H1 (cell line): ENCODE measurements at regions not wholly inside any gene's neighbourhood (a gene's known extent, or its start where the extent isn't known, plus 50 kb on each side); places are given as distances from the start of the nearest gene placed in this dataset.

ENCODE experiments used
- CTCF ChIA-PET: fragments of 300-600 bp; sonication (Branson Sonifier 250); formaldehyde crosslinking; loops from one replicate; lab custom pipeline; 2021; ENCODE audit not compliant: partially characterized antibody; lab: Charles Lee
- POLR2A ChIA-PET: fragments of 300-600 bp; sonication (Branson Sonifier 250); formaldehyde crosslinking; loops from one replicate; lab custom pipeline; 2021; ENCODE audit warnings: inconsistent platforms; ENCODE audit not compliant: partially characterized antibody; lab: Charles Lee
- DNase-seq, 2 experiments: peaks; one replicate each; pipeline versions ENCODE4 v3.0.0 to v3.0.0-alpha.2; 2010 to 2022; ENCODE audit warnings: low spot score in 2 of 2, low read depth in 1 of 2, mixed read lengths in 1 of 2
- FAIRE-seq: peaks from 2 replicates; lab custom pipeline; 2011; peaks lifted over from hg19 to GRCh38; lab: Jason Lieb, UNC
- H2AFZ ChIP-seq: 2 replicates; pipeline ENCODE4 v1.8.1; 2012; ENCODE audit warnings: low read length, inconsistent platforms
- H2AK5ac ChIP-seq: 2 replicates; pipeline ENCODE4 v1.6.1; 2013; ENCODE audit warnings: low read depth, low read length
- H2BK120ac ChIP-seq: replicated peaks from 2 replicates; pipeline ENCODE3; 2013; ENCODE audit warnings: low read depth, low read length, inconsistent platforms
- H2BK12ac ChIP-seq: 2 replicates; pipeline ENCODE4 v1.6.1; 2013; ENCODE audit warnings: low read depth, low read length
- H2BK15ac ChIP-seq: 2 replicates; pipeline ENCODE4 v1.6.1; 2013; ENCODE audit warnings: low read length
- H2BK20ac ChIP-seq: 2 replicates; pipeline ENCODE4 v1.6.1; 2013; ENCODE audit warnings: low read length
- H2BK5ac ChIP-seq: 2 replicates; pipeline ENCODE4 v1.6.1; 2013; ENCODE audit warnings: low read depth, low read length
- H3K14ac ChIP-seq: 2 replicates; pipeline ENCODE4 v1.6.1; 2013; ENCODE audit warnings: inconsistent platforms; ENCODE audit not compliant: insufficient read length
- H3K18ac ChIP-seq: 2 replicates; pipeline ENCODE4 v1.6.1; 2013; ENCODE audit warnings: low read length; ENCODE audit errors: extremely low read depth
- H3K23ac ChIP-seq: 2 replicates; pipeline ENCODE4 v1.6.1; 2013; ENCODE audit warnings: inconsistent platforms; ENCODE audit not compliant: insufficient read length
- H3K23me2 ChIP-seq: 2 replicates; pipeline ENCODE4 v1.6.1; 2013; ENCODE audit warnings: low read depth, low read length
- H3K27ac ChIP-seq: 2 replicates; pipeline ENCODE4 v1.6.1; 2011; ENCODE audit warnings: low read depth, low read length, inconsistent platforms
- H3K27me3 ChIP-seq, 4 experiments: replicated peaks in 1 of 4; 1 replicate in 1 of 4; 2 replicates in 3 of 4; pipeline versions ENCODE4 v1.6.1 to v1.8.1; 2011 to 2013; ENCODE audit warnings: low read length in 3 of 4, mild to moderate bottlenecking in 3 of 4, inconsistent platforms in 2 of 4, mixed read lengths in 2 of 4, moderate library complexity in 1 of 4; ENCODE audit not compliant: control insufficient read depth in 3 of 4, insufficient read depth in 3 of 4; ENCODE audit errors: extremely low read depth in 1 of 4
- H3K36me3 ChIP-seq, 4 experiments: 2 replicates each; pipeline versions ENCODE4 v1.6.1 to v1.8.1; 2011 to 2013; ENCODE audit warnings: mild to moderate bottlenecking in 4 of 4, low read length in 3 of 4, moderate library complexity in 2 of 4, control low read depth in 1 of 4, inconsistent platforms in 1 of 4; ENCODE audit not compliant: insufficient read depth in 4 of 4, control insufficient read depth in 2 of 4
- H3K4ac ChIP-seq: replicated peaks from 2 replicates; pipeline ENCODE3; 2013; ENCODE audit warnings: low read length, low read depth, mixed read lengths, inconsistent platforms; ENCODE audit not compliant: insufficient read length
- H3K4me1 ChIP-seq, 4 experiments: replicated peaks in 1 of 4; 1 replicate in 1 of 4; 2 replicates in 3 of 4; pipeline versions ENCODE4 v1.6.1 to v1.8.1; 2011 to 2013; ENCODE audit warnings: low read length in 3 of 4, inconsistent platforms in 2 of 4, mixed read lengths in 1 of 4; ENCODE audit not compliant: insufficient read depth in 4 of 4, control insufficient read depth in 3 of 4
- H3K4me2 ChIP-seq, 2 experiments: 2 replicates each; pipeline versions ENCODE4 v1.6.1 to v1.8.1; 2011 to 2013; ENCODE audit warnings: low read depth in 2 of 2, low read length in 2 of 2, control low read depth in 1 of 2, inconsistent platforms in 1 of 2, mild to moderate bottlenecking in 1 of 2; ENCODE audit not compliant: insufficient read depth in 1 of 2
- H3K4me3 ChIP-seq, 4 experiments: fragments of 200-600, 300-600 bp in 1 of 4; sonication (generic), shearing (Covaris generic), sonication (Bioruptor Twin) in 1 of 4; 2 replicates each; pipeline versions ENCODE4 v1.5.1 to v1.8.1; 2011 to 2016; ENCODE audit warnings: low read length in 4 of 4, low read depth in 3 of 4, control low read depth in 2 of 4, inconsistent platforms in 2 of 4, mild to moderate bottlenecking in 2 of 4, mixed read lengths in 1 of 4, moderate library complexity in 1 of 4; ENCODE audit not compliant: insufficient read depth in 2 of 4; ENCODE audit errors: extremely low read depth in 1 of 4
- H3K56ac ChIP-seq: replicated peaks from 2 replicates; pipeline ENCODE3; 2013; ENCODE audit warnings: low read depth, mild to moderate bottlenecking, mixed read lengths, low read length, inconsistent platforms; ENCODE audit not compliant: insufficient read length
- H3K79me1 ChIP-seq: 2 replicates; pipeline ENCODE4 v1.6.1; 2013; ENCODE audit warnings: low read depth, low read length, control low read depth
- H3K79me2 ChIP-seq, 2 experiments: 2 replicates each; pipeline versions ENCODE4 v1.6.1 to v1.8.1; 2012 to 2013; ENCODE audit warnings: low read length in 2 of 2, mild to moderate bottlenecking in 2 of 2, inconsistent platforms in 1 of 2; ENCODE audit not compliant: insufficient read depth in 2 of 2, control insufficient read depth in 1 of 2
- H3K9ac ChIP-seq, 4 experiments: replicated peaks in 1 of 4; 1 replicate in 1 of 4; 2 replicates in 3 of 4; pipeline versions ENCODE4 v1.6.1 to v1.8.1; 2011 to 2013; ENCODE audit warnings: low read depth in 3 of 4, low read length in 3 of 4, control low read depth in 2 of 4, mild to moderate bottlenecking in 2 of 4, moderate library complexity in 2 of 4, inconsistent platforms in 1 of 4; ENCODE audit errors: extremely low read depth in 1 of 4
- H3K9me3 ChIP-seq, 2 experiments: 2 replicates each; pipeline versions ENCODE4 v1.6.1 to v1.8.1; 2012 to 2013; ENCODE audit warnings: mild to moderate bottlenecking in 2 of 2, moderate library complexity in 2 of 2, control low read depth in 1 of 2, inconsistent platforms in 1 of 2, low read depth in 1 of 2, low read length in 1 of 2, mixed read lengths in 1 of 2; ENCODE audit not compliant: insufficient read depth in 2 of 2
- H4K20me1 ChIP-seq, 2 experiments: replicated peaks in 1 of 2; 2 replicates each; pipeline versions ENCODE3 to v1.8.1; 2011 to 2013; ENCODE audit warnings: inconsistent platforms in 2 of 2, low read length in 2 of 2, mild to moderate bottlenecking in 1 of 2; ENCODE audit not compliant: insufficient read depth in 2 of 2, control insufficient read depth in 1 of 2
- H4K5ac ChIP-seq: 2 replicates; pipeline ENCODE4 v1.6.1; 2013; ENCODE audit warnings: low read length, low read depth, mixed read lengths, inconsistent platforms; ENCODE audit not compliant: insufficient read length
- H4K8ac ChIP-seq: 2 replicates; pipeline ENCODE4 v1.8.0; 2013; ENCODE audit warnings: mild to moderate bottlenecking, moderate library complexity, low read length, inconsistent platforms; ENCODE audit not compliant: insufficient read depth; ENCODE audit errors: extremely low read depth
- H4K91ac ChIP-seq: replicated peaks from 2 replicates; pipeline ENCODE3; 2013; ENCODE audit warnings: low read length, mixed read lengths, inconsistent platforms; ENCODE audit not compliant: insufficient read length
- CEBPB ChIP-seq: IDR thresholded peaks from 2 replicates; pipeline ENCODE4 v1.6.1; 2012; ENCODE audit warnings: low read depth, low read length
- MAFK ChIP-seq: IDR thresholded peaks from 2 replicates; pipeline ENCODE4 v1.6.1; 2012; ENCODE audit warnings: low read depth, mild to moderate bottlenecking, improper control_type of control experiment, low read length
- SIN3A ChIP-seq, 2 experiments: IDR thresholded peaks in 1 of 2; conservative IDR thresholded peaks in 1 of 2; 2 replicates each; pipeline ENCODE4 v1.6.1; 2011 to 2012; ENCODE audit warnings: low read length in 2 of 2, improper control_type of control experiment in 1 of 2, low read depth in 1 of 2, mild to moderate bottlenecking in 1 of 2
- TBP ChIP-seq: IDR thresholded peaks from 2 replicates; pipeline ENCODE4 v1.6.1; 2011; ENCODE audit warnings: low read depth, low read length, improper control_type of control experiment
- TEAD4 ChIP-seq: IDR thresholded peaks from 2 replicates; pipeline ENCODE4 v1.6.1; 2012; ENCODE audit warnings: low read depth, low read length, inconsistent platforms, mixed read lengths
- WGBS, 2 experiments: shearing (Covaris generic) in 1 of 2; methylation state at CpG; one replicate each; pipeline versions ENCODE4 v1.1.6 to v1.1.7; 2013 to 2015; ENCODE audit warnings: low lambda C conversion rate in 2 of 2, mixed read lengths in 2 of 2, inconsistent platforms in 1 of 2, low coverage in 1 of 2, missing lambda C conversion rate in 1 of 2; ENCODE audit not compliant: insufficient replicate concordance in 2 of 2, insufficient coverage in 1 of 2, insufficient read length in 1 of 2; ENCODE audit errors: extremely low coverage in 1 of 2, missing lambda C conversion rate in 1 of 2; 5-methylcytosine and 5-hydroxymethylcytosine counted together

DNA sequence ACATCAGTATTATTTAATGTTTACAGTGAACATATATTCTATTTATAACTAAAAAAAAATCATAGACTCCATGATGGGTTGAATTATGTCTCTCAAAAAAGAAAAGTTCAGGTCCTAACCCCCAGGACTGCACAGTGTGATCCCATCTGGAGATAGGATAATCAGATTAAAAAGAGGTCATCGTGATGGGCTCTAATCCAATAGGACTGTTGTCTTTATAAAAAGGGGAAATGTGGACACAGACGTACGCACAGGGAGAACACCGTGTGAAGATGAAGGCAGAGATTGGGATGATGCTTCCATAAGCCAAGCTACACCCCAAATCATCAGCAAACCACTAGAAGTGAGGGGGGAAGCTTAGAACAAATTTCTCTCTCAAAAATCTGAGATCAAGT, 221.4 kb downstream of the SNX18 start:
- no peaks in the 10 kb centered on the region for H3K79me1 ChIP-seq
- no peaks in the 10 kb centered on the region for H3K23me2 ChIP-seq
- DNase-seq (no peak), FAIRE-seq (no peak)
- no peak overlapping the region for H2BK20ac ChIP-seq
- H3K27me3 ChIP-seq: no peaks in the 10 kb centered on the region
- H3K9me3 ChIP-seq: no peaks in the 10 kb centered on the region
- no peak overlapping the region for H3K18ac ChIP-seq
- H4K91ac ChIP-seq: no peak overlapping the region
- WGBS, 2 experiments: 89% methylated on average over 4 of the region's 4 CpGs; no CpG with 5 or more reads in 1 of the 2 experiments
- no peak overlapping the region for H3K4me3 ChIP-seq
- H4K8ac ChIP-seq: no peak overlapping the region
- H4K5ac ChIP-seq: no peak overlapping the region
- no peaks in the 10 kb centered on the region for H3K79me2 ChIP-seq
- H3K9ac ChIP-seq: no peak overlapping the region
- H3K4ac ChIP-seq: no peak overlapping the region
- H3K36me3 ChIP-seq: no peaks in the 10 kb centered on the region
- POLR2A ChIA-PET: no interaction called here
- H3K23ac ChIP-seq: no peak overlapping the region
- no peak overlapping the region for H3K4me2 ChIP-seq
- no peaks in the 10 kb centered on the region for H4K20me1 ChIP-seq
- H2BK120ac ChIP-seq: no peak overlapping the region
- no peak overlapping the region for H3K56ac ChIP-seq
- no peak overlapping the region for H2BK5ac ChIP-seq
- H3K27ac ChIP-seq: no peak overlapping the region
- H2AK5ac ChIP-seq: no peak overlapping the region
- H2BK12ac ChIP-seq: no peak overlapping the region
- peaks cover 0 to 5% (median 3%) of the 10 kb centered on the region in 4 experiments; a peak in 4 of 7 replicates for H3K4me1 ChIP-seq
- no peak overlapping the region for H2BK15ac ChIP-seq
- no peak overlapping the region for H3K14ac ChIP-seq
- no peak overlapping the region for H2AFZ ChIP-seq
- no peak for TF ChIP-seq TBP
- TF ChIP-seq SIN3A (conservative IDR thresholded peaks at IDR 0.05 in 1 of 2, IDR thresholded peaks at IDR 0.05 in 1 of 2; ENCODE audit: low read depth in 1 of 2, low read length in 2 of 2): no peak
- no peak for TF ChIP-seq CEBPB
- no peak for TF ChIP-seq TEAD4
- no peak for TF ChIP-seq MAFK
- TF ChIP-seq, all 59 proteins: peak for 0
- CTCF ChIA-PET: interaction anchor here (0.5 to 1.1 kb wide), 3 partner anchors 16 to 357 kb away, joined by 3 to 6 read pairs (median 3); no protein-coding TSS in a partner anchor
